ENCODE measurements at regions not wholly inside any gene's neighbourhood (a gene's known extent, or its start where the extent isn't known, plus 50 kb on each side); places are given as distances from the start of the nearest gene placed in this dataset.

GRCh38 chr14:97443412-97443811 lies 646.2 kb downstream of the VRK1 start:
- H3K23ac ChIP-seq (ENCODE audit: low read depth, low read length): no peak overlapping the region
- no peak overlapping the region for H2BK20ac ChIP-seq (ENCODE audit: low read depth, low read length)
- ChIA-PET CTCF (no interaction called here), POLR2A (ENCODE audit: unreplicated experiment) (no interaction called here)
- H3K4me2 ChIP-seq (ENCODE audit: low read depth, low read length): no peak overlapping the region
- H3K27ac ChIP-seq (ENCODE audit: insufficient read depth, low read length): no peak overlapping the region
- H4K8ac ChIP-seq (ENCODE audit: low read depth in 2 of 2, low read length in 2 of 2): no peak overlapping the region
- no peak overlapping the region for H2BK15ac ChIP-seq (ENCODE audit: low read depth, low read length)
- H2AK9ac ChIP-seq (replicated peaks; ENCODE audit: low read depth, low read length, poor library complexity): no peak overlapping the region
- no peaks in the 10 kb centered on the region for H3K4me1 ChIP-seq (ENCODE audit: control insufficient read depth, insufficient read depth, low read length)
- H4K20me1 ChIP-seq (ENCODE audit: insufficient read depth, low read length): no peaks in the 10 kb centered on the region
- H3K4me3 ChIP-seq (ENCODE audit: insufficient read depth, low read depth, low read length): no peak overlapping the region
- dilution Hi-C loops (cut with HindIII; ENCODE audit: low sequenced_read_pairs, unreplicated experiment): no loop called here
- ATAC-seq (ENCODE audit: low read depth) (no peak), DNase-seq (no peak)
- H3K9ac ChIP-seq (ENCODE audit: low read depth, low read length): no peak overlapping the region
- H2AFZ ChIP-seq (replicated peaks; ENCODE audit: low read length, poor library complexity): no peak overlapping the region
- no peak overlapping the region for H4K91ac ChIP-seq (ENCODE audit: insufficient read depth, low read depth, low read length)
- H4K5ac ChIP-seq (ENCODE audit: low read depth, low read length): no peak overlapping the region
- H3K4ac ChIP-seq (ENCODE audit: low read depth, low read length): no peak overlapping the region
- H2BK120ac ChIP-seq (ENCODE audit: low read depth, low read length): no peak overlapping the region
- H3K9me3 ChIP-seq (ENCODE audit: control insufficient read depth, insufficient read depth, low read length): peaks cover 33% of the 10 kb centered on the region
- H3K18ac ChIP-seq (ENCODE audit: low read depth, low read length): no peak overlapping the region
- H3K36me3 ChIP-seq (ENCODE audit: control insufficient read depth, insufficient read depth, low read length): no peaks in the 10 kb centered on the region
- TF ChIP-seq MAZ (IDR thresholded peaks at IDR 0.05; ENCODE audit: borderline replicate concordance, low read depth, low read length) (no peak), RCOR1 (IDR thresholded peaks at IDR 0.05; ENCODE audit: insufficient replicate concordance, low read length) (no peak), CEBPB (IDR thresholded peaks at IDR 0.05; ENCODE audit: low read depth, low read length) (no peak), FOS (IDR thresholded peaks at IDR 0.05; ENCODE audit: low read depth, low read length) (no peak), CTCF (conservative IDR thresholded peaks at IDR 0.05; ENCODE audit: low read depth, low read length) (no peak), SMC3 (IDR thresholded peaks at IDR 0.05; ENCODE audit: low read depth, low read length) (no peak), NFE2L2 (IDR thresholded peaks at IDR 0.05; ENCODE audit: low read depth, low read length) (no peak), RAD21 (IDR thresholded peaks at IDR 0.05; ENCODE audit: low read length) (no peak), CHD1 (IDR thresholded peaks at IDR 0.05; ENCODE audit: low read depth, low read length) (no peak), RFX5 (IDR thresholded peaks at IDR 0.05; ENCODE audit: low read depth, low read length) (no peak), USF2 (IDR thresholded peaks at IDR 0.05; ENCODE audit: low read depth, low read length) (no peak), ELK1 (IDR thresholded peaks at IDR 0.05; ENCODE audit: borderline replicate concordance, low read depth, low read length) (no peak), MXI1 (IDR thresholded peaks at IDR 0.05; ENCODE audit: borderline replicate concordance, low read depth, low read length) (no peak), BHLHE40 (IDR thresholded peaks at IDR 0.05; ENCODE audit: low read depth, low read length) (no peak), POLR2A (IDR thresholded peaks at IDR 0.05; ENCODE audit: low read depth, low read length) (no peak), MAFK (IDR thresholded peaks at IDR 0.05; ENCODE audit: low read depth, low read length) (no peak)
- H3K9me1 ChIP-seq (ENCODE audit: insufficient read depth, low read length): no peaks in the 10 kb centered on the region
- H2BK5ac ChIP-seq (ENCODE audit: low read depth, low read length, poor library complexity, severe bottlenecking): no peak overlapping the region
- H3K14ac ChIP-seq (replicated peaks; ENCODE audit: low read depth, low read length): no peak overlapping the region
- H3K79me1 ChIP-seq (ENCODE audit: low read depth in 1 of 2, low read length in 2 of 2): no peaks in the 10 kb centered on the region
- no peak overlapping the region for H2AK5ac ChIP-seq (ENCODE audit: low read depth, low read length)
- in situ Hi-C loops (cut with MboI; ENCODE audit: low sequenced_read_pairs): no loop called here
- WGBS, 2 experiments (ENCODE audit: extremely low coverage in 2 of 2, insufficient read length in 1 of 2): 0% methylated on average over 1 of the region's 3 CpGs; no CpG with 5 or more reads in 1 of the 2 experiments
- no TSS peak for BruUV-seq (replicated peaks)
- H3K56ac ChIP-seq (ENCODE audit: extremely low read depth, insufficient read depth, low read length): no peak overlapping the region
- H3K27me3 ChIP-seq (ENCODE audit: control insufficient read depth, insufficient read depth, low read length): no peaks in the 10 kb centered on the region
- intact Hi-C loops (cut with micrococcal nuclease): no loop called here

All from IMR-90 (cell line).